ENCODE measurements at regions not wholly inside any gene's neighbourhood (a gene's known extent, or its start where the extent isn't known, plus 50 kb on each side); places are given as distances from the start of the nearest gene placed in this dataset.
A peak's percentile ranks its signal among the peaks of the same experiment; 100 is the strongest.

- DNase-seq (ENCODE audit: low read depth, low spot score), result peak; percentile 18
These were observed 92.7 kb upstream of the AKR1E2 start for GRCh38 chr10:4733150-4733842.

- no peak for DNase-seq (ENCODE audit: low read depth, low spot score)
These were observed 95.0 kb upstream of the AKR1E2 start for GRCh38 chr10:4730998-4731397.

GRCh38 chr10:4725917-4726606 is 99.9 kb upstream of the AKR1E2 start:
- DNase-seq (ENCODE audit: low read depth, low spot score), result no peak

GRCh38 chr10:4723860-4724259 is 102.1 kb upstream of the AKR1E2 start:
- DNase-seq (ENCODE audit: low read depth, low spot score), result no peak

- no peak for DNase-seq (ENCODE audit: low read depth, low spot score)
These were observed 103.8 kb upstream of the AKR1E2 start for GRCh38 chr10:4721999-4722753.

- no peak for DNase-seq (ENCODE audit: low read depth, low spot score)
These were observed 105.5 kb upstream of the AKR1E2 start for GRCh38 chr10:4720463-4720862.

GRCh38 chr10:4719671-4720070 is 106.3 kb upstream of the AKR1E2 start:
- DNase-seq (ENCODE audit: low read depth, low spot score), result no peak

- no peak for DNase-seq (ENCODE audit: low read depth, low spot score)
These were observed 107.0 kb upstream of the AKR1E2 start for GRCh38 chr10:4719036-4719435.

GRCh38 chr10:4718544-4718943 is 107.5 kb upstream of the AKR1E2 start:
- DNase-seq (ENCODE audit: low read depth, low spot score), result no peak

- no peak for DNase-seq (ENCODE audit: low read depth, low spot score)
These were observed 108.3 kb upstream of the AKR1E2 start for GRCh38 chr10:4717670-4718069.

- DNase-seq (ENCODE audit: low read depth, low spot score), result no peak
These were observed 115.1 kb upstream of the AKR1E2 start for GRCh38 chr10:4710858-4711257.

GRCh38 chr10:4708123-4708759 is 117.8 kb upstream of the AKR1E2 start:
- DNase-seq (ENCODE audit: low read depth, low spot score), result peak; percentile 43

- no peak for DNase-seq (ENCODE audit: low read depth, low spot score)
These were observed 118.8 kb upstream of the AKR1E2 start for GRCh38 chr10:4707221-4707620.

- DNase-seq (ENCODE audit: low read depth, low spot score), result no peak
These were observed 121.9 kb upstream of the AKR1E2 start for GRCh38 chr10:4704034-4704545.

GRCh38 chr10:4701016-4701415 is 125.0 kb upstream of the AKR1E2 start:
- no peak for DNase-seq (ENCODE audit: low read depth, low spot score)

GRCh38 chr10:4699950-4700730 is 125.9 kb upstream of the AKR1E2 start:
- no peak for DNase-seq (ENCODE audit: low read depth, low spot score)

- no peak for DNase-seq (ENCODE audit: low read depth, low spot score)
These were observed 127.9 kb upstream of the AKR1E2 start for GRCh38 chr10:4698075-4698474.

GRCh38 chr10:4696186-4696585 is 129.8 kb upstream of the AKR1E2 start:
- no peak for DNase-seq (ENCODE audit: low read depth, low spot score)

- DNase-seq (ENCODE audit: low read depth, low spot score), result no peak
These were observed 132.0 kb upstream of the AKR1E2 start for GRCh38 chr10:4693967-4694366.

GRCh38 chr10:4692206-4692605 is 133.8 kb upstream of the AKR1E2 start:
- no peak for DNase-seq (ENCODE audit: low read depth, low spot score)

GRCh38 chr10:4691776-4692175 is 134.2 kb upstream of the AKR1E2 start:
- DNase-seq (ENCODE audit: low read depth, low spot score), result no peak
